Tibial artery (tissue), 4 donors: ENCODE measurements at regions not wholly inside any gene's neighbourhood (a gene's known extent, or its start where the extent isn't known, plus 50 kb on each side); places are given as distances from the start of the nearest gene placed in this dataset.
"Not testable (repeated sequence)": the region's sequence is repeated elsewhere in the genome, so short reads cannot be mapped to it uniquely, and the experiment has no call there.

ENCODE experiments used
- DNase-seq, 2 donors: peaks; one replicate each; pipeline ENCODE4 v3.0.0-alpha.2; 2019
- H3K27ac ChIP-seq, 2 donors: fragments of 200-600 bp; sonication (generic) in 1 of 2; 1 replicate in 1 of 2; 2 replicates in 1 of 2; pipeline ENCODE4 v1.5.1; 2018 to 2019; ENCODE audit warnings: mild to moderate bottlenecking in 1 of 2
- H3K27me3 ChIP-seq, 2 donors: fragments of 200-600 bp; sonication (generic) in 1 of 2; one replicate each; pipeline versions ENCODE4 v1.5.1 to v1.6.0; 2016 to 2019
- H3K36me3 ChIP-seq, 3 donors: fragments of 200-600 bp; sonication (generic) in 2 of 3; one replicate each; pipeline ENCODE4 v1.5.1; 2016 to 2019; ENCODE audit warnings: mild to moderate bottlenecking in 2 of 3
- H3K4me1 ChIP-seq, 4 donors: fragments of 200-600 bp; sonication (generic) in 2 of 4; 1 replicate in 3 of 4; 2 replicates in 1 of 4; pipeline ENCODE4 v1.5.1; 2016 to 2019
- H3K4me3 ChIP-seq, 2 donors: fragments of 200-600 bp; sonication (generic) in 1 of 2; 1 replicate in 1 of 2; 2 replicates in 1 of 2; pipeline ENCODE4 v1.5.1; 2018 to 2019; ENCODE audit warnings: mild to moderate bottlenecking in 2 of 2
- H3K9me3 ChIP-seq, 3 donors: fragments of 200-600 bp; sonication (generic) in 1 of 3; one replicate each; pipeline ENCODE4 v1.5.1; 2016 to 2019
- intact Hi-C: fragments of 100-400 bp; cut with DNase I; formaldehyde crosslinking; loops from one replicate; pipeline ENCODE4 v1.15.0; 2023; ENCODE audit warnings: low total_unique reads
- TF ChIP-seq, protein P1 (sequence below), 2 experiments: fragments of 200-600 bp in 1 of 2; fragments of 450-650 bp in 1 of 2; IDR thresholded peaks; one replicate each; pipeline ENCODE4 v1.5.1; 2017 to 2019; ENCODE audit warnings: antibody characterized with exemption in 2 of 2, mild to moderate bottlenecking in 1 of 2, moderate library complexity in 1 of 2

DNA sequence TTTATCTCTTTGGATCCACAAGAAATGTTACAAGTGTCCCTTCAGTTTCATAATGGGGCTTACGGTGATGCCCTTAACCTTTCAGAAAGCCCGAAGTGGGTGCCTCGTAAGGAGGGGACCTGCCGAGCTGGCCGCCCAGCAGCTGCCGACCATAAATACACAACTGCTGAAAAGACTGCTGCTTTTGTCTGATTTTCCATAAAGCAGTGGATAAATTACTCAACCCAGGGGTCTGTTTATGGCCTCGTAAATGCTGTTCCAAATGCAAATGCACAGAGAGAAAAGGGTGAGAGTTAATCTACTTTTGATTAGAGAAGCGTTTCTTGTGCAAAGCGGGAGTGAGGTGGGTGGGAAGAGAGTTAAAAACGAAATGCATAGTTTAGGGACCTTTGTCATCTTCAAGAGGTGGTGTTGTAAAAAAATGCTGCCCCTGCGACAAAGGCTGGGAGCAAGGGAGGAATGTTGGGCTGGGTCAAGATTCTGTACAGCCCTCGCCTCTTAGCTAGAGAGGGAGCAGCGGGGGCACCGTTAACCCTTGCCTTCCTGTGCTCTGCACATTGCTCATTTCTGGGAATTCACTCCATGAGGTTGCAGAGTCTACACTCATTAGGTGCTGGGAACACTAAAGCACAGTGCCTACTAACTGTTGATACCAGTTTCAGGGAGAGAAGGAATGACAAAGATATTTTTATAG lies 112.0 kb upstream of the MTHFD1L start:
- no peak for DNase-seq
- Histone ChIP-seq H3K4me1 (no peaks in the 10 kb centered on the region), H3K27me3 (peaks cover 0 to 5% of the 10 kb centered on the region in 2 donors), H3K4me3 (no peak overlapping the region), H3K9me3 (no peaks in the 10 kb centered on the region), H3K36me3 (no peaks in the 10 kb centered on the region), H3K27ac (no peak overlapping the region)
- intact Hi-C loops = no loop called here
- TF ChIP-seq, protein P1, sequence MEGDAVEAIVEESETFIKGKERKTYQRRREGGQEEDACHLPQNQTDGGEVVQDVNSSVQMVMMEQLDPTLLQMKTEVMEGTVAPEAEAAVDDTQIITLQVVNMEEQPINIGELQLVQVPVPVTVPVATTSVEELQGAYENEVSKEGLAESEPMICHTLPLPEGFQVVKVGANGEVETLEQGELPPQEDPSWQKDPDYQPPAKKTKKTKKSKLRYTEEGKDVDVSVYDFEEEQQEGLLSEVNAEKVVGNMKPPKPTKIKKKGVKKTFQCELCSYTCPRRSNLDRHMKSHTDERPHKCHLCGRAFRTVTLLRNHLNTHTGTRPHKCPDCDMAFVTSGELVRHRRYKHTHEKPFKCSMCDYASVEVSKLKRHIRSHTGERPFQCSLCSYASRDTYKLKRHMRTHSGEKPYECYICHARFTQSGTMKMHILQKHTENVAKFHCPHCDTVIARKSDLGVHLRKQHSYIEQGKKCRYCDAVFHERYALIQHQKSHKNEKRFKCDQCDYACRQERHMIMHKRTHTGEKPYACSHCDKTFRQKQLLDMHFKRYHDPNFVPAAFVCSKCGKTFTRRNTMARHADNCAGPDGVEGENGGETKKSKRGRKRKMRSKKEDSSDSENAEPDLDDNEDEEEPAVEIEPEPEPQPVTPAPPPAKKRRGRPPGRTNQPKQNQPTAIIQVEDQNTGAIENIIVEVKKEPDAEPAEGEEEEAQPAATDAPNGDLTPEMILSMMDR (IDR thresholded peaks at IDR 0.05) = no peak

DNA sequence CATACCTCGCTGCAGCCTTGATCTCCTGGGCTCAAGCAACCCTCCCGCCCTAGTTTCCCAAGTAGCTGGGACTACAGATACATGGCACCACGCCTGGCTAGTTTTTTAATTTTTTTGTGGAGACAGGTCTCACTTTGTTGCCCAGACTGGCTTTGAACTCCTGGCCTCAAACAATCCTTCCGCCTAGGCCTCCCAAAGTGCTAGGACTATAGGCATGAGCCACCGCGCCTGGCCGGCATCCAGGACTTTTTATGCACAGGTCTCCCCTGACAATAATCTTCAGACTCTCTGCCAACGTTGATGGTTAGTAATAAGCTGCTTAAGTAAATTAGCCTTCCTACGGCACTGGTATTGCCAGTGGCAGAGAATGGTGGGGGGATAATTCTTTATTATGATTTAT lies 110.5 kb upstream of the MTHFD1L start:
- Histone ChIP-seq H3K27ac (no peak overlapping the region), H3K4me3 (no peak overlapping the region), H3K36me3 (no peaks in the 10 kb centered on the region), H3K27me3 (no peaks in the 10 kb centered on the region), H3K9me3 (no peaks in the 10 kb centered on the region), H3K4me1 (no peaks in the 10 kb centered on the region)
- DNase-seq = no peak
- TF ChIP-seq, protein P1 (IDR thresholded peaks at IDR 0.05) = no peak
- intact Hi-C loops = no loop called here

DNA sequence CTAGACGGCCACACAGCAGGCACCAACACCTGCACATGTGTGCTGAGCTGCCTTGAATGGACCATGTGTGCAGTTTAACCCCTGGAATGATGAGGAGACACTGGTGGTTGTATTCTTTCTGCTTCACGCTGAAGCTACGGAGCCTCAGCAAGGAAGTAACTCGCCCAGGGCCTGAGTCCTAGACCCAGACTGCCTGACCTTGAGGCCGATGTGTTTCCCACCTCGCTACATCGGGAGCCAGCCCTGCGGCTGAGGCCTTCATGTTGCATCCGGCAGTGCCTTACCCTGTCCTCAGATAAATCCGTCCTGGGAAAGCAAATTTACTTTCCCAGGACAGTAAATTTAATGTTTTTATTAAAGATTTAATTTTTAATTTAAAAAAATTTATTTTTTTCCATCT lies 110.0 kb upstream of the MTHFD1L start:
- no peak overlapping the region for H3K27ac ChIP-seq
- intact Hi-C loops = no loop called here
- H3K36me3 ChIP-seq = no peaks in the 10 kb centered on the region
- H3K4me3 ChIP-seq = no peak overlapping the region
- no peaks in the 10 kb centered on the region for H3K4me1 ChIP-seq
- TF ChIP-seq, protein P1 (IDR thresholded peaks at IDR 0.05) = no peak
- H3K9me3 ChIP-seq = no peaks in the 10 kb centered on the region
- H3K27me3 ChIP-seq = no peaks in the 10 kb centered on the region
- no peak for DNase-seq

DNA sequence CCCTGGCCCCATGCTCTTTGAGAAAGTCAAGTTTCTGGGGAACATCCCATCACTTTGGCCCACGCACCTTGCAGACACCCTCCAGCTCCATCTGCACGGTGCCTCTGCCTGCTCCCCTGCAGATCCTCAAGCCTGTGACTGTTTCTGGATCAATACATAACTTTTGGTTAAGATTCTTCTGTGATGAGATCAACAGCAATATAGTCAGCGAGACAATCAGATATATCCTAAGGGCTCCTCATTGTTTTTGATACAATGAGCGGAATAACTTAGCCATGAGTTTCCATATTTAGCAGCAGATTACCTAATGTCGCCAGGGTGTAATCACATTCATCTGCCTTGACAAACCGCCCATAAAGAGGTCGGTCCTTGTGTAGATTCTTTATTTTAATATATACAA lies 109.3 kb upstream of the MTHFD1L start:
- DNase-seq = no peak
- H3K36me3 ChIP-seq = no peaks in the 10 kb centered on the region
- no peak overlapping the region for H3K27ac ChIP-seq
- no peaks in the 10 kb centered on the region for H3K9me3 ChIP-seq
- no peaks in the 10 kb centered on the region for H3K27me3 ChIP-seq
- H3K4me3 ChIP-seq = no peak overlapping the region
- no peaks in the 10 kb centered on the region for H3K4me1 ChIP-seq
- TF ChIP-seq, protein P1 (IDR thresholded peaks at IDR 0.05) = no peak
- intact Hi-C loops = no loop called here

DNA sequence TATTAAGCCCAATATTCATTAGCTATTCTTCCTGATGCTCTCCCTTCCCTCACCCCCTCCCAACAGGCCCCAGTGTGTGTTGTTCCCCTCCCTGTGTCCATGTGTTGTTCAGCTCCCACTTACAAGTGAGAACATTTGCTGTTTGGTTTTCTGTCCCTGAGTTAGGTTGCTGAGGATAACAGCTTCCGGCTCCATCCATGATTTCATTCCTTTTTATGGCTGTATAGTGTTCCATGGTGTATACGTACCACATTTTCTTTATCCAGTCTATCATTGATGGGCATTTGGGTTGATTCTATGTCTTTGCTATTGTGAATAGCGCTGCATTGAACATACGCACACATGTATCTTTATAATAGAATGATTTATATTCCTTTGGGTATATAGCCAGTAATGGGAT lies 107.7 kb upstream of the MTHFD1L start:
- H3K4me3 ChIP-seq, H3K27ac ChIP-seq, DNase-seq, H3K9me3 ChIP-seq, H3K27me3 ChIP-seq, H3K36me3 ChIP-seq, H3K4me1 ChIP-seq, intact Hi-C loops: not testable (repeated sequence)

DNA sequence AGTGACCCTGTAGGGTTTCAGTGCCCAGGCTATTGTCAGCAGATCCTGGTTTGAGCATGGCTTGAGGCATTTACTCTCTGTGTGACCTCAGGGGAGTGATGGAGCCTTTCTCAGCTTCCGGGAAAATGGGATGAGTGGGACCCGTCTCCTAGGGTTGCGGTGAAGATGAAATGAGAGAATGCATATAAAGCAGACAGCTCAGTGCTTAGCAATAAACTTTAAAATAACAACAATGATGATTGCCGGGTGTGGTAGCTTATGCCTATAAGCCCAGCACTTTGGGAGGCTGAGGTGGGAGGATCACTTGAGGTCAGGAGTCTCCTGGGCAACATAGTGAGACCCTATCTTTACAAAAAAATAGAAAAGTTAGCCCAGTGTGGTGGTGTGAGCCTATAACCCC lies 106.0 kb upstream of the MTHFD1L start:
- TF ChIP-seq, protein P1 (IDR thresholded peaks at IDR 0.05) = no peak
- H3K9me3 ChIP-seq = no peaks in the 10 kb centered on the region
- no peak overlapping the region for H3K4me3 ChIP-seq
- no peak overlapping the region for H3K27ac ChIP-seq
- no peaks in the 10 kb centered on the region for H3K36me3 ChIP-seq
- no peaks in the 10 kb centered on the region for H3K27me3 ChIP-seq
- intact Hi-C loops = no loop called here
- H3K4me1 ChIP-seq = no peaks in the 10 kb centered on the region
- no peak for DNase-seq
